SKM-1 (cell line): ENCODE measurements at regions not wholly inside any gene's neighbourhood (a gene's known extent, or its start where the extent isn't known, plus 50 kb on each side); places are given as distances from the start of the nearest gene placed in this dataset.

ENCODE experiments used
- DNase-seq: peaks from one replicate; lab custom pipeline; 2025; ENCODE audit not compliant: unreplicated experiment; lab: John Stamatoyannopoulos, UW

- DNase-seq, result no peak
These were observed 309.9 kb downstream of the BCL11B start for GRCh38 chr14:98962118-98962517.

- DNase-seq, result no peak
These were observed 308.4 kb downstream of the BCL11B start for GRCh38 chr14:98963610-98964009.

- DNase-seq, result no peak
These were observed 307.8 kb downstream of the BCL11B start for GRCh38 chr14:98964171-98964570.

- no peak for DNase-seq
These were observed 306.9 kb downstream of the BCL11B start for GRCh38 chr14:98965076-98965475.

GRCh38 chr14:98966016-98966415 is 306.0 kb downstream of the BCL11B start:
- DNase-seq, result no peak

GRCh38 chr14:98966475-98967162 is 305.4 kb downstream of the BCL11B start:
- no peak for DNase-seq

- no peak for DNase-seq
These were observed 297.9 kb downstream of the BCL11B start for GRCh38 chr14:98974113-98974512.

- no peak for DNase-seq
These were observed 295.7 kb downstream of the BCL11B start for GRCh38 chr14:98976271-98976670.

GRCh38 chr14:98977451-98977850 is 294.5 kb downstream of the BCL11B start:
- no peak for DNase-seq

- no peak for DNase-seq
These were observed 289.0 kb downstream of the BCL11B start for GRCh38 chr14:98982986-98983385.

- DNase-seq, result no peak
These were observed 287.8 kb downstream of the BCL11B start for GRCh38 chr14:98984027-98984718.

GRCh38 chr14:98984719-98985041 is 287.3 kb downstream of the BCL11B start:
- no peak for DNase-seq

GRCh38 chr14:98993818-98994217 is 278.2 kb downstream of the BCL11B start:
- no peak for DNase-seq

- no peak for DNase-seq
These were observed 277.4 kb downstream of the BCL11B start for GRCh38 chr14:98994561-98994960.

- DNase-seq, result no peak
These were observed 274.3 kb downstream of the BCL11B start for GRCh38 chr14:98997526-98998205.

GRCh38 chr14:98999345-98999744 is 272.7 kb downstream of the BCL11B start:
- DNase-seq, result no peak

GRCh38 chr14:98999901-99000300 is 272.1 kb downstream of the BCL11B start:
- no peak for DNase-seq

GRCh38 chr14:99001241-99001640 is 270.8 kb downstream of the BCL11B start:
- DNase-seq, result no peak

GRCh38 chr14:99003646-99004045 is 268.4 kb downstream of the BCL11B start:
- no peak for DNase-seq

- peak; percentile 1 for DNase-seq
These were observed 267.9 kb downstream of the BCL11B start for GRCh38 chr14:99004112-99004511.

- DNase-seq, result no peak
These were observed 265.7 kb downstream of the BCL11B start for GRCh38 chr14:99006276-99006675.

- no peak for DNase-seq
These were observed 264.2 kb downstream of the BCL11B start for GRCh38 chr14:99007795-99008194.
